NCI-H2196 (cell line): ENCODE measurements at regions not wholly inside any gene's neighbourhood (a gene's known extent, or its start where the extent isn't known, plus 50 kb on each side); places are given as distances from the start of the nearest gene placed in this dataset.

ENCODE experiments used
- DNase-seq: peaks from one replicate; lab custom pipeline; 2025; ENCODE audit not compliant: unreplicated experiment; lab: John Stamatoyannopoulos, UW

- no peak for DNase-seq
Observed at GRCh38 chr5:130277522-130277921, 373.3 kb downstream of the CHSY3 start.

DNA sequence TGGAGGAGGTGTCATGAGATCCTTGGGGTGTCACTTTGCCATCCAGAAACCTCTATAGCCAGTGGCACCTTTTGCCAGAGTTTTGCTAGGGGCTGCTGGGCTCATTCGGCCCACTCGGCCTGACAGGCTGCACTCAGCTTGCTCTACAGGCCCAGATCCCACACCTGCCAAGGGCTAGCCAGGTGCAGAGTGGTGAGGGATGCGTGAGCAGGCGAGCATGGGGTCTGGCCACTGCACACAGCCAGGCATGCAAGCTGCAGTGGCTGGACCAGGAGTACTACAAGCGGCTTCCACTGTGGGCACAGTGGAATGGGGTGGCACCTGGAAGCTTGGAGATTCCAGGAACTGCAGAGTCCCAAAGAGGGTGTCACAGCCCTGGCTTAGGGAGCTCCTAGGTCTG, 372.7 kb downstream of the CHSY3 start:
- no peak for DNase-seq

DNA sequence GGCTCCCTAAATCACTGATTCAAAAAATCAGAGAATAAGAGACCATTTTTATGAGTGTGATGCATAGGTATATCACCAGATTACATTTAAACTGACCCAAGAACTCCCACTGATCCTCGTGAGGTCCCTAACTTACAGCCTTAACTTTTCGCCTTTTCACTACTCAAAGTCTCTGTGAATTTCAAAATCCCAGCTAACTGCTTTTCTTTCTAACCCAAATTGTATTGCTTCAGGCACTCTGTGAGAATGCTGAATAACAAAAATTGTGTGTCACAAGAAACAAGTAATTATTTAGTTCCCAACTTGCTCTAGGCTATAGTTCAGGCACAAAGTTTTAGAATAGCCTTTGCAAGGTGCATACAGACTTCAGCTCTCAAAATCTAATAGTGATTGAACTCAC, 368.6 kb downstream of the CHSY3 start:
- DNase-seq = no peak

DNA sequence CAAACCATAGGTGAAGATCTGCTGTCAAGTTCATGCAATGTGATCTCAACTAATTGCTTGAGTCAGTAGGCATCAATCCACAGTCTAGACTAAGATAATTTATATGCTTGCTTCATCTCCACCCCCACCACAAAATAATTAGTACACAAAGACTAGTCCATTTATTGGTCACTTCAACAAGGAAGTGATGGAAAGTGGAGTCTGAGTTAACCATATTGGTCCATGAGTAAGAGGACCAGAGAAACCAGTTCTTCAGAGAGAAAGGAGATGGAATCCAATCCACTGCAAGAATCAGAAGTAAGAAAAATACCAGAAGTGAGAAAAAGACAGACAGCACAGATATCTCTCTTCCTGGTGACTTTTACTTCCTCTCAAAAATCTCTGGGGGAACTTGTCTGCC, 366.5 kb downstream of the CHSY3 start:
- DNase-seq = no peak

DNA sequence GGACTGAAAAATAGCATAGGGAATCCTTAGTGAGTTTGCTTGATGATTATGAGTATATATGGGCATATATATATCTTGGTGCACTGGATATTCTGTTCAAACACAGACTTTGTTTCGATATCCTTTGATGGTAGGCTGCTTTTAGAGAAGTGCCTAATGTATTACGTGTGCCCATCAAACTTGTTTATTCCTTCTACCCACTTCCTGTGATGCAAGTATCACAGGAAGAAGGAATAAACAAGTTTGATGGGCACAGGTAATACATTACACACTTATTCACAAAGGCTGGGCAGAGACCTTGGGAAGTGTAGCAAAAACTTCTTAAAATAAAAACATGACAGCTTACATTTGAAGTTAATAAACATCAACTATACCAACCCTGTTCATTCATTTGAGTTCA, 364.2 kb downstream of the CHSY3 start:
- DNase-seq = no peak

DNA sequence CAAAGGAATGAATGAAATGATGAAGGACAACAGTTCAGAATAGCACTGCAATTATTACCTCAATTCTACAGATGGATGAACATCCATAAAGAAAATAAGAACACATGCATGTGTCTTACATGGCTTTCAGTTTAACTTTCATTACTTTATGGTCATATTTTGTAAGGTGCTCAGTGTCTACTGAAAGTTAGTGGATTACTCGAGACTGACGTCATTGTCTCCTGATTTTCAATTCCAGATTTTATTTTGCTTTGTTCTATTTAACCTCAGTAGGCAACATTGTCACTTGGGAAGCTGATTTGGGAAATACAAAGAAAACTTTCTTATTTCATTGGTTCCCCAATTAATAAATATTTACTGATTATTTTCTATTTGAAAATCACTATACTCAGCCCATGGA, 363.7 kb downstream of the CHSY3 start:
- no peak for DNase-seq

DNA sequence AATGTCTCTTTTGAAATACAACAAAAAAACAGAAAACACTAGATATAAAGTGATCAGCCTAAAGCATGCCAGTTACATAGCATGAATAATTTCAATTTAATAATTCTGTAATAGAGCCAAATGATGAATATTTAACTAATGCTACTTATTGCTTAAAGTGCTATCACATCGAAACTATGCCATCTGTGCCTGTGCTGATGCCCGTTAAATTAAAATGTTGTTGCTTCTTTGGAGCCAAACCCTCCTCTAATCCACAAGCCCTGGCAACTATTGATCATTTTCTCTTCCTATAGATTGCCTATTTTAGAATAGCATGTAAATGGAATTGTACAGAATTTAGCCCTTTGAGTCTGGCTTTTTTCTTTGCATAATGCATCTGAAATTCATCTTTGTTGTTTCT, 356.2 kb downstream of the CHSY3 start:
- no peak for DNase-seq

DNA sequence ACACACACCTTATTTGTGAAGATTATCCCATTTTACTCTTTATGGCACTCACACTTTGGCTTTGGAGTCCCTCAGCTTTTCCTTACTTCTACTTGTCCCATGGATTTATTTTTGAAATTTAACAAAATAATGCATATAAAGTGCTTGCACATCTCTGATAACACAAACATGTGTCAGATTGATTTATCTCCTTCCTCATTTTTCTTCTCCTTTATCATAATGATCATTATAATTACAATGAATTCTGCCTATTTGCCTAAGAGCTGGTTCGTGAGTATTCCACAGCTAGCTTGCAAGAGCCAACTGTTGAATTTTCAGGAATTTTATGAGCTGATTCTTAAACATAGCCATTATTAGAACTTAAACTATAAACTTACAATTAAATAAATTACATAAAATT, 347.7 kb downstream of the CHSY3 start:
- no peak for DNase-seq

- no peak for DNase-seq
Observed at GRCh38 chr5:130243641-130244040, 339.4 kb downstream of the CHSY3 start.

GRCh38 chr5:130237721-130238120, 333.5 kb downstream of the CHSY3 start:
- DNase-seq = no peak
